OCI-LY1 (cell line): ENCODE measurements at regions not wholly inside any gene's neighbourhood (a gene's known extent, or its start where the extent isn't known, plus 50 kb on each side); places are given as distances from the start of the nearest gene placed in this dataset.

Experiments
- EZH2 ChIP-seq: fragments of 200-600 bp; sonication (generic), shearing (Covaris generic); IDR thresholded peaks from 2 replicates; pipeline ENCODE4 v1.8.0; 2017; ENCODE audit warnings: borderline replicate concordance, mixed run types, mild to moderate bottlenecking, antibody characterized with exemption, low read length, moderate library complexity, mixed read lengths
- TF ChIP-seq, protein P1 (sequence below): fragments of 200-600 bp; sonication (generic), shearing (Covaris generic); IDR thresholded peaks from 2 replicates; pipeline ENCODE4 v1.5.1; 2017; ENCODE audit warnings: mild to moderate bottlenecking, antibody characterized with exemption, low read length, moderate library complexity, mixed read lengths

- TF ChIP-seq, protein P1, sequence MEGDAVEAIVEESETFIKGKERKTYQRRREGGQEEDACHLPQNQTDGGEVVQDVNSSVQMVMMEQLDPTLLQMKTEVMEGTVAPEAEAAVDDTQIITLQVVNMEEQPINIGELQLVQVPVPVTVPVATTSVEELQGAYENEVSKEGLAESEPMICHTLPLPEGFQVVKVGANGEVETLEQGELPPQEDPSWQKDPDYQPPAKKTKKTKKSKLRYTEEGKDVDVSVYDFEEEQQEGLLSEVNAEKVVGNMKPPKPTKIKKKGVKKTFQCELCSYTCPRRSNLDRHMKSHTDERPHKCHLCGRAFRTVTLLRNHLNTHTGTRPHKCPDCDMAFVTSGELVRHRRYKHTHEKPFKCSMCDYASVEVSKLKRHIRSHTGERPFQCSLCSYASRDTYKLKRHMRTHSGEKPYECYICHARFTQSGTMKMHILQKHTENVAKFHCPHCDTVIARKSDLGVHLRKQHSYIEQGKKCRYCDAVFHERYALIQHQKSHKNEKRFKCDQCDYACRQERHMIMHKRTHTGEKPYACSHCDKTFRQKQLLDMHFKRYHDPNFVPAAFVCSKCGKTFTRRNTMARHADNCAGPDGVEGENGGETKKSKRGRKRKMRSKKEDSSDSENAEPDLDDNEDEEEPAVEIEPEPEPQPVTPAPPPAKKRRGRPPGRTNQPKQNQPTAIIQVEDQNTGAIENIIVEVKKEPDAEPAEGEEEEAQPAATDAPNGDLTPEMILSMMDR = no peak
- TF ChIP-seq EZH2 = no peak
Observed at GRCh38 chr14:37945959-37946358, 261.7 kb upstream of the SSTR1 start.
